Gastrocnemius medialis (tissue), 4 donors: ENCODE measurements at regions not wholly inside any gene's neighbourhood (a gene's known extent, or its start where the extent isn't known, plus 50 kb on each side); places are given as distances from the start of the nearest gene placed in this dataset.
A peak's percentile ranks its signal among the peaks of the same experiment; 100 is the strongest.

ENCODE experiments used
- ATAC-seq, 2 donors: fragments of 150-250 bp; one replicate each; pipeline ENCODE4 v1.9.1; 2016
- DNase-seq, 2 donors: peaks; one replicate each; pipeline ENCODE4 v3.0.0-alpha.2; 2019
- H3K27ac ChIP-seq, 4 donors: fragments of 200-600 bp; sonication (generic); 1 replicate in 1 of 4; 2 replicates in 3 of 4; pipeline ENCODE4 v1.5.1; 2016 to 2018; ENCODE audit warnings: mild to moderate bottlenecking in 2 of 4, moderate library complexity in 1 of 4
- H3K27me3 ChIP-seq, 3 donors: fragments of 200-600 bp; sonication (generic) in 2 of 3; 1 replicate in 1 of 3; 2 replicates in 2 of 3; pipeline versions ENCODE4 v1.5.1 to v1.6.0; 2016 to 2019; ENCODE audit warnings: mild to moderate bottlenecking in 1 of 3, moderate library complexity in 1 of 3
- H3K36me3 ChIP-seq, 2 donors: fragments of 200-600 bp; sonication (generic) in 1 of 2; one replicate each; pipeline ENCODE4 v1.5.1; 2017 to 2018
- H3K4me1 ChIP-seq, 2 donors: fragments of 200-600 bp; sonication (generic) in 1 of 2; one replicate each; pipeline ENCODE4 v1.5.1; 2016 to 2017; ENCODE audit warnings: mild to moderate bottlenecking in 2 of 2
- H3K4me3 ChIP-seq, 4 donors: fragments of 200-600 bp; sonication (generic) in 3 of 4; 1 replicate in 1 of 4; 2 replicates in 3 of 4; pipeline ENCODE4 v1.5.1; 2016 to 2019; ENCODE audit warnings: mild to moderate bottlenecking in 2 of 4
- H3K9me3 ChIP-seq, 3 donors: fragments of 200-600 bp; sonication (generic) in 2 of 3; 1 replicate in 1 of 3; 2 replicates in 2 of 3; pipeline ENCODE4 v1.5.1; 2016 to 2019
- POLR2A ChIP-seq, 2 donors: fragments of 450-650 bp; IDR thresholded peaks; one replicate each; pipeline ENCODE4 v1.6.1; 2017; ENCODE audit warnings: antibody characterized with exemption in 2 of 2, mild to moderate bottlenecking in 2 of 2, moderate library complexity in 2 of 2
- in situ Hi-C, 4 donors: fragments of 200-750 bp; cut with MboI; loops; one replicate each; pipeline versions ENCODE4 v1.15.0 to v1.8.0; 2017; ENCODE audit warnings: low sequenced_read_pairs in 4 of 4
- intact Hi-C: fragments of 100-400 bp; cut with DNase I; formaldehyde crosslinking; loops from one replicate; pipeline ENCODE4 v1.15.1; 2023; ENCODE audit warnings: low total_unique reads
- TF ChIP-seq, protein P1 (sequence below), 5 experiments: fragments of 450-650 bp in 3 of 5; fragments of 200-600 bp in 2 of 5; sonication (generic) in 2 of 5; IDR thresholded peaks in 4 of 5; conservative IDR thresholded peaks in 1 of 5; 1 replicate in 4 of 5; 2 replicates in 1 of 5; pipeline ENCODE4 v1.5.1; 2016 to 2019; ENCODE audit warnings: antibody characterized with exemption in 5 of 5, mild to moderate bottlenecking in 3 of 5, moderate library complexity in 3 of 5

DNA sequence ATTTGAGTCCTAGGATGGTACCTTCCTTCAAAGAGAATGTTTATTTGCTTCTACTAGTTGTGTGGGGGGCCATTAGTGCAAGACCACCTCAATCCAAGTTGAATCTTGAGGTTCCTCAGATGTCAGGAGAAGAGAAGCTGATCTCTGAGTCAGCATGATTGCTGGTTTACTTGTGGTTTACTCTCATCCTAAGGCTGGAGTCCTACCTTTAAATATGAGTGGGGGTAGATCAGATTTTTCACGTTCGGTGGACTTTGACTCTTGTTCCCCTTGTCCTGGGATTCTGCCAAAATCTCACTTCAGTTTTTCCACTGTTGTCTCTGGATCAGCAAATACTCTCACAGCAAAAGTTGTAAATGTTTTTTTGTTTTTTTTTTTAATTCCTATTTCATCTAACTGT is 84.6 kb upstream of the F13A1 start:
- H3K27me3 ChIP-seq = no peaks in the 10 kb centered on the region
- intact Hi-C loops (no loop called here), in situ Hi-C loops (no loop called here)
- H3K9me3 ChIP-seq = no peaks in the 10 kb centered on the region
- TF ChIP-seq POLR2A (IDR thresholded peaks at IDR 0.05) = no peak
- TF ChIP-seq, protein P1, sequence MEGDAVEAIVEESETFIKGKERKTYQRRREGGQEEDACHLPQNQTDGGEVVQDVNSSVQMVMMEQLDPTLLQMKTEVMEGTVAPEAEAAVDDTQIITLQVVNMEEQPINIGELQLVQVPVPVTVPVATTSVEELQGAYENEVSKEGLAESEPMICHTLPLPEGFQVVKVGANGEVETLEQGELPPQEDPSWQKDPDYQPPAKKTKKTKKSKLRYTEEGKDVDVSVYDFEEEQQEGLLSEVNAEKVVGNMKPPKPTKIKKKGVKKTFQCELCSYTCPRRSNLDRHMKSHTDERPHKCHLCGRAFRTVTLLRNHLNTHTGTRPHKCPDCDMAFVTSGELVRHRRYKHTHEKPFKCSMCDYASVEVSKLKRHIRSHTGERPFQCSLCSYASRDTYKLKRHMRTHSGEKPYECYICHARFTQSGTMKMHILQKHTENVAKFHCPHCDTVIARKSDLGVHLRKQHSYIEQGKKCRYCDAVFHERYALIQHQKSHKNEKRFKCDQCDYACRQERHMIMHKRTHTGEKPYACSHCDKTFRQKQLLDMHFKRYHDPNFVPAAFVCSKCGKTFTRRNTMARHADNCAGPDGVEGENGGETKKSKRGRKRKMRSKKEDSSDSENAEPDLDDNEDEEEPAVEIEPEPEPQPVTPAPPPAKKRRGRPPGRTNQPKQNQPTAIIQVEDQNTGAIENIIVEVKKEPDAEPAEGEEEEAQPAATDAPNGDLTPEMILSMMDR (IDR thresholded peaks at IDR 0.05 in 4 of 5, conservative IDR thresholded peaks at IDR 0.05 in 1 of 5) = no peak
- H3K4me3 ChIP-seq = no peak overlapping the region
- H3K36me3 ChIP-seq = no peaks in the 10 kb centered on the region
- no peak for DNase-seq
- no peaks in the 10 kb centered on the region for H3K4me1 ChIP-seq
- H3K27ac ChIP-seq = no peak overlapping the region
- ATAC-seq = no peak

DNA sequence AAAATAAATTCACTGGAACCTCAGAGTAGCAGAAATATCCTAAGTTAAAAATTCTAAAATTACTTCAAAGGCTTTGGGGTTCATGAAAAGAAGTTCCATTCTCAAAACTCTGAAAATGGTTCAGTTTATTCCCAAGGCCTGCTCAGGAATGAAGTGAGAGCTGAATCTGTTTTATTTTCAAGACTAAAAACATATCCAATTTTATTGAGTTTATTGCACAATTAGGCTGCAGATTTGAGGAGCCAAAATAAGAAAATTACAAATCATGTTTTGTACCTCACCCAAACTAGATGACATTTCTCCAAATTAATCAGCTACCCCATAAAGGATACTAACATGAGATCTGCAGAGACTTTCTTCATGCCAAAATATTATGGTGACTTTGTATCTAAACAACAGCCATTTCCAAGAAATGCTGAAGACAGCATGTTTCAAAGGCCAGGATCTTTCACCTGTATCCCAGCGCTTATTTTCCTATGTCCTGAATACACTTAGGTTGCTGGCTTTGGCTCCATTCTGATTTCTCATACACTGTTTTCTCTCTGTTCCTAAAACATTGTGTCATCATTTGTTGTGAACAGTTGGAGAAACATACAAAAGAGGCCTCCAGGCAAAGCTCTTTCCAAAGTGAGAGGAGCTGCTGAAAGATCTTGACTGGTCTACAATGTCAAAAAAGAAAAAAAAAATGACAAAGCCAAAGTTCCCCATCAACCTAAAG is 85.7 kb upstream of the F13A1 start:
- no peak for DNase-seq
- no peaks in the 10 kb centered on the region for H3K27me3 ChIP-seq
- H3K4me1 ChIP-seq = no peaks in the 10 kb centered on the region
- intact Hi-C loops = no loop called here
- H3K27ac ChIP-seq = peak overlapping the region in 1 of 4 donors; percentile 9
- peak; percentile 53 to 69 for ATAC-seq
- in situ Hi-C loops = no loop called here
- no peak overlapping the region for H3K4me3 ChIP-seq
- TF ChIP-seq, protein P1 (IDR thresholded peaks at IDR 0.05 in 4 of 5, conservative IDR thresholded peaks at IDR 0.05 in 1 of 5) = no peak
- TF ChIP-seq POLR2A (IDR thresholded peaks at IDR 0.05) = no peak
- no peaks in the 10 kb centered on the region for H3K9me3 ChIP-seq
- H3K36me3 ChIP-seq = no peaks in the 10 kb centered on the region

DNA sequence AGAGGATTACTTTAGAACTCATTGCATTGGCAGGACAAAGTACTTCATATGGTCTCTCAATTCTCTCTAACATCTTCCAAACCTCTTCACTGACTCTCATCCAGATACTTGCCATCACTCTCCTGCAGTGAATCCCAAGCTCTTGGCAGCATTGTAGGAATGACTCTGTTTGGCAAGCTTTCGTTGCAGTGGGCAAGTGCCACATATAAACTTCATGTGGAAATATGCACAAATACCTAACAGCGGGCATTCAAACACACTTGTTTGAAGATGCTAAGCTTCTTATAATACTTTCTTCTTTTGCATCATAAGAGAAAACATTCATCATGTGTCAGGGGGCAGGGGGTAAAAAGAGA is 86.2 kb upstream of the F13A1 start:
- ATAC-seq (no peak), DNase-seq (no peak)
- TF ChIP-seq, protein P1 (IDR thresholded peaks at IDR 0.05 in 4 of 5, conservative IDR thresholded peaks at IDR 0.05 in 1 of 5) = no peak
- TF ChIP-seq POLR2A (IDR thresholded peaks at IDR 0.05) = no peak
- H3K4me1 ChIP-seq = no peaks in the 10 kb centered on the region
- in situ Hi-C loops = no loop called here
- H3K9me3 ChIP-seq = no peaks in the 10 kb centered on the region
- no peaks in the 10 kb centered on the region for H3K27me3 ChIP-seq
- intact Hi-C loops = no loop called here
- H3K27ac ChIP-seq = peak overlapping the region in 1 of 4 donors; percentile 9
- H3K36me3 ChIP-seq = no peaks in the 10 kb centered on the region
- no peak overlapping the region for H3K4me3 ChIP-seq

DNA sequence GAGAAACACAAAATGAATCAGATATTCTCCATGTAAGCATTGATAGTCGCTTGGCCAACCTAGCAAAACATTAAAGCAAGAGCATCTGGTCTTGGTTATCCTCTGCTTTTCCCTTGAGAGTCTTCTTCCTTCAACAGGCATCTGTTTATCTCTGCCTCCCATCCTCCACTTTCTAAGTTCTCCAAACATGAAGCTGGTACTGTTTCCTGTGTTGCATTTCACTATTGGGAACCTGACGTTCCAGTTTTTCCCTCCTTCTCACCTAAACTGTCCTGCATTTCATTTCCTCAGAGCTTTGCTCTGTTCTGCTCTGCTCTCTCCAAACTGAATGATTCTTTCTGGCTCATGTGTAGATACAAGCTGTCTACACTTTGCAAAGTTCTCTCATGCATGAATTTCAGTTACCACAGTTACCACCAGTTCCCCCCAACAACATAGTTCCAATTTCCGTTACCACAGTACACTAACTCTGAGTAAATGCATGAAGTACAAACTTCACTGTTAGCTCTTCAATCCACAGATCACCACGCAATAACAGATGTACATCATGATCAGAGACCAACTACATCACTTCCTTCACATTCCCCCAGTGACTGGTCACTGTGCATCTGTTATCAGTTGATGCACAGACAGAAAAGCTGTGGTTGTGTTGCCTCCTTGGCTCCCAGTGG is 86.7 kb upstream of the F13A1 start:
- Histone ChIP-seq H3K4me3 (no peak overlapping the region), H3K27ac (peak overlapping the region in 1 of 4 donors; percentile 18), H3K4me1 (no peaks in the 10 kb centered on the region), H3K9me3 (no peaks in the 10 kb centered on the region), H3K36me3 (no peaks in the 10 kb centered on the region), H3K27me3 (no peaks in the 10 kb centered on the region)
- intact Hi-C loops = no loop called here
- peak; percentile 61 to 66 for ATAC-seq
- TF ChIP-seq, protein P1 (IDR thresholded peaks at IDR 0.05 in 4 of 5, conservative IDR thresholded peaks at IDR 0.05 in 1 of 5) = no peak
- TF ChIP-seq POLR2A (IDR thresholded peaks at IDR 0.05) = no peak
- in situ Hi-C loops = no loop called here
- no peak for DNase-seq
